NCI-H1092 (cell line): ENCODE measurements at regions not wholly inside any gene's neighbourhood (a gene's known extent, or its start where the extent isn't known, plus 50 kb on each side); places are given as distances from the start of the nearest gene placed in this dataset.

Source experiments
- DNase-seq: peaks from one replicate; lab custom pipeline; 2025; lab: John Stamatoyannopoulos, UW

- DNase-seq = no peak
Measured at GRCh38 chr17:77854759-77855745, 103.5 kb upstream of the TNRC6C start.

GRCh38 chr17:77856551-77857305 is 101.8 kb upstream of the TNRC6C start:
- no peak for DNase-seq

GRCh38 chr17:77857306-77857555 is 101.3 kb upstream of the TNRC6C start:
- DNase-seq = no peak

- no peak for DNase-seq
Measured at GRCh38 chr17:77857613-77858012, 100.9 kb upstream of the TNRC6C start.

GRCh38 chr17:77858291-77859034 is 100.0 kb upstream of the TNRC6C start:
- no peak for DNase-seq

GRCh38 chr17:77859035-77859810 is 99.3 kb upstream of the TNRC6C start:
- no peak for DNase-seq

GRCh38 chr17:77861133-77861695 is 97.3 kb upstream of the TNRC6C start:
- no peak for DNase-seq

GRCh38 chr17:77861981-77862645 is 96.4 kb upstream of the TNRC6C start:
- DNase-seq = no peak

- no peak for DNase-seq
Measured at GRCh38 chr17:77862890-77863813, 95.4 kb upstream of the TNRC6C start.

- no peak for DNase-seq
Measured at GRCh38 chr17:77863814-77864161, 94.7 kb upstream of the TNRC6C start.

- DNase-seq = no peak
Measured at GRCh38 chr17:77864234-77865111, 94.0 kb upstream of the TNRC6C start.

- peak; percentile 36 for DNase-seq
Measured at GRCh38 chr17:77865112-77865611, 93.3 kb upstream of the TNRC6C start.

GRCh38 chr17:77865716-77866115 is 92.8 kb upstream of the TNRC6C start:
- DNase-seq = no peak

GRCh38 chr17:77867308-77867781 is 91.2 kb upstream of the TNRC6C start:
- no peak for DNase-seq

- DNase-seq = no peak
Measured at GRCh38 chr17:77867976-77868713, 90.4 kb upstream of the TNRC6C start.

GRCh38 chr17:77869041-77869599 is 89.4 kb upstream of the TNRC6C start:
- DNase-seq = no peak

- no peak for DNase-seq
Measured at GRCh38 chr17:77869665-77870132, 88.8 kb upstream of the TNRC6C start.
